Amniotic stem cell (primary cell): ENCODE measurements at regions not wholly inside any gene's neighbourhood (a gene's known extent, or its start where the extent isn't known, plus 50 kb on each side); places are given as distances from the start of the nearest gene placed in this dataset.

Source experiments
- DNase-seq: peaks from one replicate; lab custom pipeline; 2025; lab: John Stamatoyannopoulos, UW

- DNase-seq: no peak
Measured at GRCh38 chr7:46720761-46721160, 799.7 kb upstream of the IGFBP3 start.

- no peak for DNase-seq
Measured at GRCh38 chr7:46719616-46720015, 798.5 kb upstream of the IGFBP3 start.

DNA sequence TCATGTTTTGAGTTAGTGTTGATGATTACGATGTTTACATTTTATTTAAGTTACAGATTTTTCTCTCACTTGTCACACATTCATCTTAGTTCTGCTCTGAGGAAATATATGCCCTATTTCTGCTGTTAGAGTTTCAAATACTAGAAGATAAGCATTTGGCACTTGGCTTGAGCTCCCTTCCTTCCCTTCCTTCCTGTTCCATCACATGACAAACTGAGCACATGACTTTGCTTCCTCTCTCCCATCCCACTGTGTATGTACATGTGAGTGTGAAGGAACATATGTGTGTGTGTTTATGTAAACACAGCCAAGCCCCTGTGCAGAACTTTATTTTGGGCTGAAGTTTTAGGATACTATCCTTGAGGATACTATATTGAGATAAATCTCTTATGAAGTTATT lies 795.9 kb upstream of the IGFBP3 start:
- no peak for DNase-seq

- no peak for DNase-seq
Measured at GRCh38 chr7:46715579-46715978, 794.5 kb upstream of the IGFBP3 start.

GRCh38 chr7:46714904-46715303 lies 793.8 kb upstream of the IGFBP3 start:
- DNase-seq: no peak

DNA sequence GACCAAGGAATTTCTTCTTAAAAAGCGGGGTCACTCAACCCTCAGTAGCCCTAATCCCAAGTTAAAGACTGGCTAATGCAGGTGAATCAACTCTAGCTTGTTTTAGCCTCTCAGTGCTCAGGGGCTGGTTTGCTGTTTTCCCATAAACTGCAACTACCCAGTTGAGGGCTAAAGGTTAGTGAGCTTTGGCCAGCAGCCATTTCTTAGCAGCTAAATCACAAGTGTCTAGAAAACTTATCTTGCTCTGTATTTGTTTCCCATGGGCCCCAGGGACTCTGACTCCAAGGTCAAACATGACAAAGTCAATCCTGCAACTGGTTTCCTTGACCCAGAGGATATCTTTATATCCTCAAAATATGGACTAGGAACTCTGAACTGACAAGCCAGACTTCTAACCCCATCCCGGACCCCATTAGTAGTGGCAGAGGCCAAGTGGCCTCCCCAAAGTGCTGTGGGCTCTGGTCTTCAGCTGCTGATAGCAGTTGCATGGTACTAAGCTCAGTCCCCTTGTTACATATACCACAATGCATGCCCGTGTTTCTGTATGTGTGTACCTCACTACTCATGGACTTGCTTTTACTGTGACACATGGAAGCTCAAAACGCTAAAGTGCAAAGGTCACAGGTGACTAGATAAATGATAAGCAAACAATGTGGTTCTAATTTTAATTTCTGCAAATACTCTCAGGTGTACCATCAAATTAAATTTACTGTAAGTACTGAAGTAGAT lies 793.0 kb upstream of the IGFBP3 start:
- DNase-seq: no peak

- no peak for DNase-seq
Measured at GRCh38 chr7:46710927-46711326, 789.9 kb upstream of the IGFBP3 start.

GRCh38 chr7:46707973-46708372 lies 786.9 kb upstream of the IGFBP3 start:
- no peak for DNase-seq

- DNase-seq: no peak
Measured at GRCh38 chr7:46705386-46706255, 784.5 kb upstream of the IGFBP3 start.

GRCh38 chr7:46696741-46697140 lies 775.7 kb upstream of the IGFBP3 start:
- DNase-seq: no peak

- DNase-seq: no peak
Measured at GRCh38 chr7:46695051-46695708, 774.1 kb upstream of the IGFBP3 start.

- DNase-seq: no peak
Measured at GRCh38 chr7:46694058-46694457, 773.0 kb upstream of the IGFBP3 start.

GRCh38 chr7:46687203-46687602 lies 766.1 kb upstream of the IGFBP3 start:
- DNase-seq: no peak

DNA sequence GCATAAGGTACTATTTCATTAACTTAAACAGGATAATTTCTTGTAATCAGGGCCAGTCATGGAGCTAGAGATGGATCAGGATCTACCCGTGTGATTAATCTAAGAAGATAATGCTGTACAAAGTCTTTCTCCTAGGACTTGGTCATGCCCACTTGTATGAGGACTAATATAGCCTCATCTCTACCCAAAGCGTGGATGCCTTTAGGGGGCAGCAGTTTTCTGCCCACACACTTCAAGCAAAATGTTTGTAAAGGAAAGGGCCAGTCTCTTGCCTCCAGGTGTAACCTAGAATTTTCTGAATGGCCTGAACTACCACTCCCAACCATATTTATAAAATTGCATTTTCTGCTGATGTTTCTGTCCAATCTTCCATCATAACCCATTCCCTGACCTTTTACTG lies 764.0 kb upstream of the IGFBP3 start:
- no peak for DNase-seq

DNA sequence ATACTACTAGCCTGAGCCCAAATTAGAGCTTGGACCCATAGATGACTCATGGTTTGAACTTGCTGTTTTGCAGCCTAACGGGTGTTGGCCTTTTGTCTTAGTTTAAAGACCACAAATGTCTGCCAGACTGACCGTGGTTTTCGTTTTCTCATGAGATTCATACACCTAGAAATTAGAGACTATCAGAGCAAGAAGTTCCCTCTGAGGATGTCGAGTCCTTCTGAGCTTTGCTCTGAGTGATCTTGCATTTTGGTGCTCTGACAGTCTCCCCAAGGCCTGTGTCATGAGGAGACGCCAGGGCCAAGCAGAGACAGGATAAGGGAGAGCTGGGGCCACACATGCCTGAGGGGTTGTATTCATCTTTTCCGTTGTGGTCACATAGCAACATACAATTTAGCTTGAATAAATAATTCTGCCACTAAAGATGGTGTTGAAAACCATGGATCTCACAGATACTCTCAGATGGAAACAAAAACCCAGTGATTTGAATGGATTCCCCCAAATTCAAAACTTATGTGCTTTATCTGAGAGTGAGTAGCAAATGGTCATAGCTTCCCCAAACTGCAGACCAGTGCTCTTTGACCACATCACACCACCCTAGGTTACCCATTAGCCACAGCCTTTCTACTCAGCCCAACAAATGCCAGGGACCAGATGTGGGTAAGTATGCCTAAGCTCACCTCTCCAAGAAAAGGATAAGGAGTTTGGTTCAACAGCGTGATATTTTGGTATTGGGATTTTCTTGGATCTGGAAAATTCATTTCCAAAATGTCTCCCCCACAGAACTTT lies 762.0 kb upstream of the IGFBP3 start:
- no peak for DNase-seq

- no peak for DNase-seq
Measured at GRCh38 chr7:46681865-46682503, 760.9 kb upstream of the IGFBP3 start.

GRCh38 chr7:46680147-46680546 lies 759.1 kb upstream of the IGFBP3 start:
- no peak for DNase-seq

- DNase-seq: no peak
Measured at GRCh38 chr7:46679671-46680070, 758.6 kb upstream of the IGFBP3 start.

- DNase-seq: no peak
Measured at GRCh38 chr7:46678421-46678820, 757.3 kb upstream of the IGFBP3 start.

GRCh38 chr7:46675456-46675855 lies 754.4 kb upstream of the IGFBP3 start:
- DNase-seq: no peak

DNA sequence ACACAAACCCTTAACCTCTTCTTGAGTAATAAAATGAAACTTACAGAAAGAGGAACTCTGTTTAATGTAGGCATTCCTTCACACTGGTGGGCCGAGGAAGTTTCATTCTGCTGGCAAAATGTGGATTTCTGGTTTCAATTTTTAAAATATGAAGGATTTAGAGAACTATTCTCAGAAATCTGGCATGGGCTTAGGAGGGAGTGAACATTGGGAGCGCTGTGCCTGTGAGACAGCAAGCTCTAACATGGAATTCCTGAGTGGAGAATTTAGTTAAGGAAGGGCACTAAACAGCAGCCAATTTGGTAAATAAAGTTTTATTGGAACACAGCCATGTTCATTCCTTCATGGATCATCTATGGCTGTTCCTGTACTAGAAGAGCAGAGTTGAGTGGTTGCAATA lies 751.8 kb upstream of the IGFBP3 start:
- DNase-seq: no peak
